ENCODE measurements at regions not wholly inside any gene's neighbourhood (a gene's known extent, or its start where the extent isn't known, plus 50 kb on each side); places are given as distances from the start of the nearest gene placed in this dataset.
"Not testable (repeated sequence)": the region's sequence is repeated elsewhere in the genome, so short reads cannot be mapped to it uniquely, and the experiment has no call there.

DNA sequence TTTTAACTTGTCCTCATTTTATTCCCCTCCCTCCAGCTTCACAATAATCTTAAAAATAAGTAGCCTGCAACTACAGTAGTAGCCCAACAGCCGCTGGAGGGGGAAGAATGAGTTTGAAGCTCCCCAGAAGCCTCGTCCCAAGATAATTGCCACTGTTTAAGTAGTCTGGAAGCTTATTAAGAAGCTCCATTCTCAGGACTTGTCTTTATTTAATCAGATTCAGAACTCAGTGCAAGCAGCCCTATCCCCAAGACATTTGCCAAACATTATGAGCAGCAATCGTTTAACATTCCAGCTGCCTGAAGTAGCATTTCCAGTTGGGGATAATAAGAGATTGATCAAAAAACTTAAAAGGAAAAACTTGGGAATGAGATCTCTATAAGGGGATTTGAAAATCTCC, 106.0 kb downstream of the URB2 start:
- H3K9ac ChIP-seq (ENCODE audit: low read depth in 1 of 2, low read length in 2 of 2) = no peak overlapping the region
- H3K27me3 ChIP-seq (ENCODE audit: control insufficient read depth in 4 of 4, insufficient read depth in 4 of 4, low read length in 3 of 4) = no peaks in the 10 kb centered on the region
- TF ChIP-seq RXRA (IDR thresholded peaks at IDR 0.05) (no peak), HNF4G (IDR thresholded peaks at IDR 0.05) (no peak), SP1 (IDR thresholded peaks at IDR 0.05) (no peak), FOXA2 (IDR thresholded peaks at IDR 0.05) (no peak)
- peaks cover 2 to 8% (median 4%) of the 10 kb centered on the region in 4 donors for H3K9me3 ChIP-seq (ENCODE audit: control insufficient read depth in 4 of 4, low read length in 3 of 4)
- H3K4me1 ChIP-seq (ENCODE audit: control insufficient read depth in 4 of 4, insufficient read depth in 4 of 4, low read length in 3 of 4) = no peaks in the 10 kb centered on the region
- 74% methylated on average over 3 of the region's 3 CpGs for WGBS
- DNase-seq (ENCODE audit: low spot score) = no peak
- H3K4me3 ChIP-seq (ENCODE audit: low read depth in 1 of 3, low read length in 3 of 3) = no peak overlapping the region
- no peak overlapping the region for H3K27ac ChIP-seq (ENCODE audit: low read depth in 1 of 2, low read length in 2 of 2)
- no peaks in the 10 kb centered on the region for H3K36me3 ChIP-seq (ENCODE audit: control insufficient read depth in 4 of 4, insufficient read depth in 3 of 4, low read depth in 1 of 4, low read length in 3 of 4)

DNA sequence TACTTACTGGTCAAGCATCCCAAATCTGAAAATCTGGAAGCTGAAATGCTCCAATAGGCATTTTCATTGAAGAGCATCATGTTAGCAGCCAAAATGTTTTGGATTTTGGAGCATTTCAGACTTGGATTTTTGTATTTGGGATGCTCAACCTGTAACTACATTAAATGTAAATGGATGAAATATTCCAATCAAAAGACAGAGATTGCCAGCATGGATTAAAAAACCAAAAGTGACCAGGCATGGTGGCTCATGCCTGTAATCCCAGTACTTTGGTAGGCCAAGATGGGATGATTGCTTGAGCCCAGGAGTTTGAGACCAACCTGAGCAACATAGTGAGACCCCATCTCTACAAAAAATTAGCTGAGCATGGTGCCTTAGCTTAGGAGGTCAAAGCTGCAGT, 110.3 kb downstream of the URB2 start:
- H3K36me3 ChIP-seq (ENCODE audit: control insufficient read depth in 4 of 4, insufficient read depth in 3 of 4, low read depth in 1 of 4, low read length in 3 of 4) = no peaks in the 10 kb centered on the region

DNA sequence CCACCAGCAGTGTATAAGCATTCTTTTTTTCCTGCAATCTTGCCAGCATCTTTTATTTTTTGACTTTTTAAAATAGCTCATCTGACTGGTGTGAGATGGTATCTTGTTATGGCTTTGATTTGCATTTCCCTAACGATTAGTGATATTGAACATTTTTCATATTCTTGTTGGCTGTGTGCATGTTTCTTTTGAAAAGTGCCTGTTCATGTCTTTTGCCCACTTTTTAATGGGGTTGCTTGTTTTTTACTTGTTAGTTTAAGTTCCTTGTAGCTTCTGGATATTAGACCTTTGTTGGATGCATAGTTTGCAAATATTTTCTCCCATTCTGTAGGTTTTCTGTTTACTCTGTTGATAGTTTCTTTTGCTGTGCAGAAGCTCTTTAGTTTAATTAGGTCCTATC, 116.6 kb downstream of the URB2 start:
- H3K27ac ChIP-seq (ENCODE audit: low read depth in 1 of 2, low read length in 2 of 2); H3K4me3 ChIP-seq (ENCODE audit: low read depth in 1 of 3, low read length in 3 of 3); H3K9ac ChIP-seq (ENCODE audit: low read depth in 1 of 2, low read length in 2 of 2); H3K27me3 ChIP-seq (ENCODE audit: control insufficient read depth in 4 of 4, insufficient read depth in 4 of 4, low read length in 3 of 4); H3K9me3 ChIP-seq (ENCODE audit: control insufficient read depth in 4 of 4, low read length in 3 of 4); H3K36me3 ChIP-seq (ENCODE audit: control insufficient read depth in 4 of 4, insufficient read depth in 3 of 4, low read depth in 1 of 4, low read length in 3 of 4); H3K4me1 ChIP-seq (ENCODE audit: control insufficient read depth in 4 of 4, insufficient read depth in 4 of 4, low read length in 3 of 4); DNase-seq (ENCODE audit: low spot score): not testable (repeated sequence)
- 68% methylated on average over 1 of the region's 1 CpG for WGBS

More for the DNA sequence above, 110.3 kb downstream of the URB2 start:
- TF ChIP-seq NR2F2 (IDR thresholded peaks at IDR 0.05) = no peak
- TF ChIP-seq, protein P1, sequence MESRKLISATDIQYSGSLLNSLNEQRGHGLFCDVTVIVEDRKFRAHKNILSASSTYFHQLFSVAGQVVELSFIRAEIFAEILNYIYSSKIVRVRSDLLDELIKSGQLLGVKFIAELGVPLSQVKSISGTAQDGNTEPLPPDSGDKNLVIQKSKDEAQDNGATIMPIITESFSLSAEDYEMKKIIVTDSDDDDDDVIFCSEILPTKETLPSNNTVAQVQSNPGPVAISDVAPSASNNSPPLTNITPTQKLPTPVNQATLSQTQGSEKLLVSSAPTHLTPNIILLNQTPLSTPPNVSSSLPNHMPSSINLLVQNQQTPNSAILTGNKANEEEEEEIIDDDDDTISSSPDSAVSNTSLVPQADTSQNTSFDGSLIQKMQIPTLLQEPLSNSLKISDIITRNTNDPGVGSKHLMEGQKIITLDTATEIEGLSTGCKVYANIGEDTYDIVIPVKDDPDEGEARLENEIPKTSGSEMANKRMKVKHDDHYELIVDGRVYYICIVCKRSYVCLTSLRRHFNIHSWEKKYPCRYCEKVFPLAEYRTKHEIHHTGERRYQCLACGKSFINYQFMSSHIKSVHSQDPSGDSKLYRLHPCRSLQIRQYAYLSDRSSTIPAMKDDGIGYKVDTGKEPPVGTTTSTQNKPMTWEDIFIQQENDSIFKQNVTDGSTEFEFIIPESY (IDR thresholded peaks at IDR 0.05) = no peak
- TF ChIP-seq, protein P2, sequence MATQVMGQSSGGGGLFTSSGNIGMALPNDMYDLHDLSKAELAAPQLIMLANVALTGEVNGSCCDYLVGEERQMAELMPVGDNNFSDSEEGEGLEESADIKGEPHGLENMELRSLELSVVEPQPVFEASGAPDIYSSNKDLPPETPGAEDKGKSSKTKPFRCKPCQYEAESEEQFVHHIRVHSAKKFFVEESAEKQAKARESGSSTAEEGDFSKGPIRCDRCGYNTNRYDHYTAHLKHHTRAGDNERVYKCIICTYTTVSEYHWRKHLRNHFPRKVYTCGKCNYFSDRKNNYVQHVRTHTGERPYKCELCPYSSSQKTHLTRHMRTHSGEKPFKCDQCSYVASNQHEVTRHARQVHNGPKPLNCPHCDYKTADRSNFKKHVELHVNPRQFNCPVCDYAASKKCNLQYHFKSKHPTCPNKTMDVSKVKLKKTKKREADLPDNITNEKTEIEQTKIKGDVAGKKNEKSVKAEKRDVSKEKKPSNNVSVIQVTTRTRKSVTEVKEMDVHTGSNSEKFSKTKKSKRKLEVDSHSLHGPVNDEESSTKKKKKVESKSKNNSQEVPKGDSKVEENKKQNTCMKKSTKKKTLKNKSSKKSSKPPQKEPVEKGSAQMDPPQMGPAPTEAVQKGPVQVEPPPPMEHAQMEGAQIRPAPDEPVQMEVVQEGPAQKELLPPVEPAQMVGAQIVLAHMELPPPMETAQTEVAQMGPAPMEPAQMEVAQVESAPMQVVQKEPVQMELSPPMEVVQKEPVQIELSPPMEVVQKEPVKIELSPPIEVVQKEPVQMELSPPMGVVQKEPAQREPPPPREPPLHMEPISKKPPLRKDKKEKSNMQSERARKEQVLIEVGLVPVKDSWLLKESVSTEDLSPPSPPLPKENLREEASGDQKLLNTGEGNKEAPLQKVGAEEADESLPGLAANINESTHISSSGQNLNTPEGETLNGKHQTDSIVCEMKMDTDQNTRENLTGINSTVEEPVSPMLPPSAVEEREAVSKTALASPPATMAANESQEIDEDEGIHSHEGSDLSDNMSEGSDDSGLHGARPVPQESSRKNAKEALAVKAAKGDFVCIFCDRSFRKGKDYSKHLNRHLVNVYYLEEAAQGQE (IDR thresholded peaks at IDR 0.05) = no peak
- TF ChIP-seq, protein P3, sequence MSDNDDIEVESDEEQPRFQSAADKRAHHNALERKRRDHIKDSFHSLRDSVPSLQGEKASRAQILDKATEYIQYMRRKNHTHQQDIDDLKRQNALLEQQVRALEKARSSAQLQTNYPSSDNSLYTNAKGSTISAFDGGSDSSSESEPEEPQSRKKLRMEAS (IDR thresholded peaks at IDR 0.05) = no peak
- TF ChIP-seq HNF4G (IDR thresholded peaks at IDR 0.05) = no peak
- TF ChIP-seq GABPA (IDR thresholded peaks at IDR 0.05 in 1 of 2, conservative IDR thresholded peaks at IDR 0.05 in 1 of 2) = no peak
- no peak for TF ChIP-seq TAF1 (conservative IDR thresholded peaks at IDR 0.05)
- TF ChIP-seq, protein P4, sequence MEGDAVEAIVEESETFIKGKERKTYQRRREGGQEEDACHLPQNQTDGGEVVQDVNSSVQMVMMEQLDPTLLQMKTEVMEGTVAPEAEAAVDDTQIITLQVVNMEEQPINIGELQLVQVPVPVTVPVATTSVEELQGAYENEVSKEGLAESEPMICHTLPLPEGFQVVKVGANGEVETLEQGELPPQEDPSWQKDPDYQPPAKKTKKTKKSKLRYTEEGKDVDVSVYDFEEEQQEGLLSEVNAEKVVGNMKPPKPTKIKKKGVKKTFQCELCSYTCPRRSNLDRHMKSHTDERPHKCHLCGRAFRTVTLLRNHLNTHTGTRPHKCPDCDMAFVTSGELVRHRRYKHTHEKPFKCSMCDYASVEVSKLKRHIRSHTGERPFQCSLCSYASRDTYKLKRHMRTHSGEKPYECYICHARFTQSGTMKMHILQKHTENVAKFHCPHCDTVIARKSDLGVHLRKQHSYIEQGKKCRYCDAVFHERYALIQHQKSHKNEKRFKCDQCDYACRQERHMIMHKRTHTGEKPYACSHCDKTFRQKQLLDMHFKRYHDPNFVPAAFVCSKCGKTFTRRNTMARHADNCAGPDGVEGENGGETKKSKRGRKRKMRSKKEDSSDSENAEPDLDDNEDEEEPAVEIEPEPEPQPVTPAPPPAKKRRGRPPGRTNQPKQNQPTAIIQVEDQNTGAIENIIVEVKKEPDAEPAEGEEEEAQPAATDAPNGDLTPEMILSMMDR (IDR thresholded peaks at IDR 0.05; ENCODE audit: low read depth, low read length, missing input control) = no peak
- no peak for TF ChIP-seq JUND (IDR thresholded peaks at IDR 0.05)
- TF ChIP-seq RAD21 (IDR thresholded peaks at IDR 0.05) = no peak
- no peak for TF ChIP-seq EGR1 (IDR thresholded peaks at IDR 0.05; ENCODE audit: low read depth in 2 of 2)
- TF ChIP-seq FOXA2 (IDR thresholded peaks at IDR 0.05) = no peak
- no peak for TF ChIP-seq RXRA (IDR thresholded peaks at IDR 0.05)
- TF ChIP-seq, protein P5, sequence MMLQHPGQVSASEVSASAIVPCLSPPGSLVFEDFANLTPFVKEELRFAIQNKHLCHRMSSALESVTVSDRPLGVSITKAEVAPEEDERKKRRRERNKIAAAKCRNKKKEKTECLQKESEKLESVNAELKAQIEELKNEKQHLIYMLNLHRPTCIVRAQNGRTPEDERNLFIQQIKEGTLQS (IDR thresholded peaks at IDR 0.05) = no peak
- no peak for TF ChIP-seq HNF4A (conservative IDR thresholded peaks at IDR 0.05)
- no peak for TF ChIP-seq SP1 (IDR thresholded peaks at IDR 0.05)
- no peak for TF ChIP-seq FOXA1 (IDR thresholded peaks at IDR 0.05)
- TF ChIP-seq YY1 (IDR thresholded peaks at IDR 0.05) = no peak
- no peak overlapping the region for H3K27ac ChIP-seq (ENCODE audit: low read depth in 1 of 2, low read length in 2 of 2)
- H3K4me3 ChIP-seq (ENCODE audit: low read depth in 1 of 3, low read length in 3 of 3) = no peak overlapping the region
- H3K27me3 ChIP-seq (ENCODE audit: control insufficient read depth in 4 of 4, insufficient read depth in 4 of 4, low read length in 3 of 4) = no peaks in the 10 kb centered on the region
- DNase-seq (ENCODE audit: low spot score) = no peak
- H3K4me1 ChIP-seq (ENCODE audit: control insufficient read depth in 4 of 4, insufficient read depth in 4 of 4, low read length in 3 of 4) = no peaks in the 10 kb centered on the region
- no peak overlapping the region for H3K9ac ChIP-seq (ENCODE audit: low read depth in 1 of 2, low read length in 2 of 2)
- H3K9me3 ChIP-seq (ENCODE audit: control insufficient read depth in 4 of 4, low read length in 3 of 4) = peaks cover 2 to 11% (median 5%) of the 10 kb centered on the region in 4 donors

Measured in liver (tissue), 8 donors.